ENCODE measurements at regions not wholly inside any gene's neighbourhood (a gene's known extent, or its start where the extent isn't known, plus 50 kb on each side); places are given as distances from the start of the nearest gene placed in this dataset.
"Not testable (repeated sequence)": the region's sequence is repeated elsewhere in the genome, so short reads cannot be mapped to it uniquely, and the experiment has no call there.

DNA sequence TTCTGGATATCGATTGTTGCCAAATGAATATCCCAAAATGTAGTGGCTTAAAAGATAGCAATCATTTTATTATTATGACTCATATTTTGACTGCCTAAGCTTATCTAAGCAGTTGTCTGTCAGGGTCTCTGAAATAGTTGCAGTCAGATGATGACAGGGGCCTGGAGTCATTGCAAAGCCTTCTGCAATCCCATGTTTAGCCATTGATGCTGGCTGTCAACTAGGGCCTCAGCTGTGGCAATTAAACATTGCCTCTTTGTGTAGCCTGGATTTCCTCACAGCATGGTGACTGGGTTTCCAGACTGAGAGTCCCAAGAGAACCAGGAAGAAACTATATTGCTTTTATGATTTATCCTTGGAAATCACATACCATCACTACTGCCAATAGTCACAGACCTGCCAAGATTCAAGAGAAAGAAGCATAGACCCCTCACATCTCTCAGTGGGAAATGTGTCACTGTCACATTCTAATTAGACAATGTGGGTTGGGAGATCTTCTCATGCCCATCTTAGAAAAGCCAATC lies 227.3 kb upstream of the NOCT start:
- DNase-seq (ENCODE audit: insufficient read length, low spot score) (no peak), FAIRE-seq (no peak)
- TF ChIP-seq, protein P1, sequence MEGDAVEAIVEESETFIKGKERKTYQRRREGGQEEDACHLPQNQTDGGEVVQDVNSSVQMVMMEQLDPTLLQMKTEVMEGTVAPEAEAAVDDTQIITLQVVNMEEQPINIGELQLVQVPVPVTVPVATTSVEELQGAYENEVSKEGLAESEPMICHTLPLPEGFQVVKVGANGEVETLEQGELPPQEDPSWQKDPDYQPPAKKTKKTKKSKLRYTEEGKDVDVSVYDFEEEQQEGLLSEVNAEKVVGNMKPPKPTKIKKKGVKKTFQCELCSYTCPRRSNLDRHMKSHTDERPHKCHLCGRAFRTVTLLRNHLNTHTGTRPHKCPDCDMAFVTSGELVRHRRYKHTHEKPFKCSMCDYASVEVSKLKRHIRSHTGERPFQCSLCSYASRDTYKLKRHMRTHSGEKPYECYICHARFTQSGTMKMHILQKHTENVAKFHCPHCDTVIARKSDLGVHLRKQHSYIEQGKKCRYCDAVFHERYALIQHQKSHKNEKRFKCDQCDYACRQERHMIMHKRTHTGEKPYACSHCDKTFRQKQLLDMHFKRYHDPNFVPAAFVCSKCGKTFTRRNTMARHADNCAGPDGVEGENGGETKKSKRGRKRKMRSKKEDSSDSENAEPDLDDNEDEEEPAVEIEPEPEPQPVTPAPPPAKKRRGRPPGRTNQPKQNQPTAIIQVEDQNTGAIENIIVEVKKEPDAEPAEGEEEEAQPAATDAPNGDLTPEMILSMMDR (IDR thresholded peaks at IDR 0.05; ENCODE audit: insufficient read depth, missing control alignments): no peak

DNA sequence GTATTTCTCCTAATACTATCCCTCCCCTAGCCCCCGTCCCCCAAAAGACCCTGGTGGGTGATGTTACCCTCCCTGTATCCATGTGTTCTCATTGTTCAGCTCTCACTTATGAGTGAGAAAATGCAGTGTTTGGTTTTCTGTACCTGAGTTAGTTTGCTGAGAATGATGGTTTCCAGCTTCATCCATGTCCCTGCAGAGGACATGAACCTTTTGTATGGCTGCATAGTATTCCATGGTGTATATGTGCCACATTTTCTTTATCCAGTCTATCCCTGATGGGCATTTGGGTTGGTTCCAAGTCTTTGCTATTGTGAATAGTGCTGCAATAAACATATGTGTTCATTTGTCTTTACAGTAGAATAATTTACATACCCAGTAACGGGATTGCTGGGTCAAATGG lies 235.8 kb upstream of the NOCT start:
- not testable (repeated sequence) for FAIRE-seq; DNase-seq (ENCODE audit: insufficient read length, low spot score)

DNA sequence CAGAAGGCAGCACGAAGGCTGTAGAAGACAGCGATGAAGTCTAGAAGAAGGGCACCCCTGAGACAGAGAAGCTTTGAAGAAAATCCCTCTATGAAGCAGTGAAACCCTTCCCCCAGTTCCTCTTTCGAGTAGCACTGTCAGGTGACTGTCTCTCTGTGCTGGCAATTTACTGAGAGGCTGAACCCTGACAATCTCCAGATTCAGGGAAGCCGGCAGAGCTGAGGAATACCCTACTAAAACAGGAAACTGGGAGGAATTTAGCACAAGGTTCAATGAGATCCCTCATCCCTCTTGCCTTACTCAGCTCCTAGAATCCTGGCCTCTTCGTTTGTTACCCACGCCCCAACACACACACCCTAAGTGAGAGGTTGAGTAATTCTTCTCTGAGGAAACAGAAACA lies 239.7 kb upstream of the NOCT start:
- DNase-seq (ENCODE audit: insufficient read length, low spot score): no peak
- TF ChIP-seq, protein P1 (IDR thresholded peaks at IDR 0.05; ENCODE audit: insufficient read depth, missing control alignments): no peak
- no peak for FAIRE-seq

DNA sequence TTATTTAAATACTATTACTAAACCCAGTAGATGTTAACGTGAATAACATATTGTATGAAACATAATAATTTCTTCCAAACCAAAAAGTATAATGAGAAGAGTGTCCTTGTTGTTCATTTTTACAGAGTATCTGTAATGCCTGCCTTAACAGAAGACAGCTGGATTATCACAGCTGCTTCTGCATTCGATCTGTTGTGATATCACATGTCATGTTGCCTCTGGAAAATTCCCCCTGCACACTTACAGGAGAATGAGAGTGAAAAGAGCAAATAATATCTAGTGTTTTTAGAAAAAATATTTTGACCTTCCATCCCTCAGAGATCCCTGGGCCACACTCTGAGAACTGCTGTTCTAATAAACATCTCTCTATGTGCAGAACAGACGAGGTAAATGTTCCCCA lies 240.1 kb upstream of the NOCT start:
- FAIRE-seq (no peak), DNase-seq (ENCODE audit: insufficient read length, low spot score) (no peak)
- TF ChIP-seq, protein P1 (IDR thresholded peaks at IDR 0.05; ENCODE audit: insufficient read depth, missing control alignments): no peak

DNA sequence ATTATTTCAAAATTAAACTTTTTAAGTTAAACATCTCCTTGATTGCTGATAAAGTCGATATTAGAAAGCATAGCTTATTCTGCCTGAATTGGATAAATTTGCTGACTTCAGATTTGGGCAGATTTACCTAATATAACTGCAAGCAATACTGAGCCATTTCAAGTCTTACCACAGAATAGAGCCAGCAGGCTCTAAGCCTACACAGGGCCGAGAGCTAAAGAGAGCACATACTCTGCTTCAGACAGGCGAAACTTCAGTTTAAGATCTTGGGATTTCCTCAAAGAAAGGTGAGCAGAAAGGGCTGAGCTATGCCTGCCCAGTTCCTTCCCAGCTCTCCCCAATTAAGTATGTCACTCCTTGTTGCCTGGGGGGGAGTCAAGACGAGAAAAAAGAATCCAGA lies 240.6 kb upstream of the NOCT start:
- no peak for FAIRE-seq
- DNase-seq (ENCODE audit: insufficient read length, low spot score): no peak
- TF ChIP-seq, protein P1 (IDR thresholded peaks at IDR 0.05; ENCODE audit: insufficient read depth, missing control alignments): no peak

DNA sequence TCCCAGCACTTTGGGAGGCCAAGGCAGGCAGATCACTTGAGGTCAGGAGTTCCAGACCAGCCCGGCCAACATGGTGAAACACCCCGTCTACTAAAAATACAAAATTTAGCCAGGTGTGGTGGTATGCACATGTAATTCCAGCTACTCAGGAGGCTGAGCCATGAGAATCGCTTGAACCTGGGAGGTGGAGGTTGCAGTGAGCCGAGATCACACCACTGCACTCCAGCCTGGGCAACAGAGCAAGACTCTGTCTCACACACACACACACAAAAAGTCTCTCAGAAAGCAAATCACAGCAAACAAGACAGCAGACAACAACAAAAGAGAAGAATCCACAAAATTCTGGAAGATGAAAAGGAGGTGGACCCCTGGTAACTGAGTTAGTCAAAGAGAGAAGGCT lies 241.5 kb upstream of the NOCT start:
- not testable (repeated sequence) for FAIRE-seq; DNase-seq (ENCODE audit: insufficient read length, low spot score)

DNA sequence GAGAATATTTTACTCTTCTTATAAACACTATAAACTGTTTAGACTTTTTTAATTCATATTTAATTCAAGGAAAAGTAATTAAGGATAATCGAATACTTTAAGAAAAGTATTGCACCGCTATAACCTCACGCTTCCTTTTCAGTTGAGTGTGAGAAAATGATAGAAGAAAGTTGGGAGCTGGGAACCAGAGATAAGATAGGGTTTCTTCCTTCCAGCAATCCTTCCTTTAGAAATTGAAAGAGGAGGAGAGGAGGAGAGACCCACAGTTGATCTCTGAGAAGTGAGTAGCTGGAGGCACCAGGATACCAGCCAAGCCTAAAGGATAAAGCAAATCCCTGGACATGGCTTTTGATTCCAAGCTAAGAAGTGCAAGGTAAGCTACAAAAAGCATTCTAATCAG lies 242.3 kb upstream of the NOCT start:
- no peak for DNase-seq (ENCODE audit: insufficient read length, low spot score)
- TF ChIP-seq, protein P1 (IDR thresholded peaks at IDR 0.05; ENCODE audit: insufficient read depth, missing control alignments): no peak
- no peak for FAIRE-seq

DNA sequence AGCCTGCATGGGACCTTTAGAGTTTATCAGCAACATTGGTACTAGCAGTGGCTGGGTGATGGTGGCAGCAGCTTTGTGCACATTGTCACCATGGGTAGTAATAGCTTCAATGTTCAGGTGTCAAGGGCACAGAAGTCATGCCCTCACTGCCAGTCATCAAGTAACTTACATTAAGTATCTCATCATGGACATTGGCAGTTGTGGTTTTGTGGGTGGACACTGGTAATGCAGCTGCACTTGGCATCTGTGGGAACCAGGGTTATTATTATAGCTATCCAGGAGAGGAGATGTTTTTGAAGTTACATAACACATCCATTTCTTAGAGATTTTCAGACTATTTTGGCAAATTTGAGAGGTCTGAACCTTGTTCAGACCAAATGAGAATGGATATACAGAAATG lies 243.2 kb upstream of the NOCT start:
- no peak for FAIRE-seq
- DNase-seq (ENCODE audit: insufficient read length, low spot score): no peak
- TF ChIP-seq, protein P1 (IDR thresholded peaks at IDR 0.05; ENCODE audit: insufficient read depth, missing control alignments): no peak
